ENCODE measurements at regions not wholly inside any gene's neighbourhood (a gene's known extent, or its start where the extent isn't known, plus 50 kb on each side); places are given as distances from the start of the nearest gene placed in this dataset.

DNA sequence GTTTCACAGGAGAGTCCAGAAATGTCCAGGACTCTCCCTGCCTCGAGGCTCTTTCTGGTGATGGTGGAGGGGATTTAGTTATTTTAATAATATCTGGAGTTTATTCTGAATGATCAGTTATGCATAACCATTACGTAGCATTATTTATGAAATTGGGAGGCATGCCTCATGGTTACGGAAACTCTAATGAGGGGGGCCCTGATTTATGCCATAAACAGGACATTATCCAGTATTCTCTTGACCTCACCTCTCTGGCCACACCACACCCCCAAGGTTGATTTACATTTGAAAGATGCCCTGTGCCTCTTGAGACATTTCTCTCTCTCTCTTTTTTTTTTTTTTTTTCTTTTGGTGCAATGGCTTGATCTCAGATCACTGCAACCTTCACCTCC, 268.8 kb downstream of the TFAP2C start:
- WGBS: 86% methylated on average over 3 of the region's 3 CpGs

GRCh38 chr20:56899506-56899905, 270.4 kb downstream of the TFAP2C start:
- no peaks in the 10 kb centered on the region for H3K36me3 ChIP-seq
- H3K4me3 ChIP-seq: no peak overlapping the region
- no peaks in the 10 kb centered on the region for H3K4me1 ChIP-seq
- no peak for TF ChIP-seq EP300 (IDR thresholded peaks at IDR 0.05)
- no peak for TF ChIP-seq CTCF (IDR thresholded peaks at IDR 0.05)
- no peaks in the 10 kb centered on the region for H3K9me3 ChIP-seq
- no peak overlapping the region for H3K27ac ChIP-seq
- DNase-seq (ENCODE audit: low spot score in 2 of 2): no peak
- 63% methylated on average over 5 of the region's 5 CpGs for WGBS
- H3K27me3 ChIP-seq: peaks cover 10% of the 10 kb centered on the region

More for the DNA sequence above, 268.8 kb downstream of the TFAP2C start:
- no peak for DNase-seq (ENCODE audit: low spot score in 2 of 2)
- no peak for TF ChIP-seq POLR2AphosphoS5 (IDR thresholded peaks at IDR 0.05)
- no peak for TF ChIP-seq EP300 (IDR thresholded peaks at IDR 0.05)
- no peak for TF ChIP-seq POLR2A (IDR thresholded peaks at IDR 0.05)
- no peak for TF ChIP-seq CTCF (IDR thresholded peaks at IDR 0.05)
- H3K4me1 ChIP-seq: no peaks in the 10 kb centered on the region
- H3K27ac ChIP-seq: no peak overlapping the region
- no peaks in the 10 kb centered on the region for H3K36me3 ChIP-seq
- no peak overlapping the region for H3K4me3 ChIP-seq
- peaks cover 10% of the 10 kb centered on the region for H3K27me3 ChIP-seq
- H3K9me3 ChIP-seq: no peaks in the 10 kb centered on the region

DNA sequence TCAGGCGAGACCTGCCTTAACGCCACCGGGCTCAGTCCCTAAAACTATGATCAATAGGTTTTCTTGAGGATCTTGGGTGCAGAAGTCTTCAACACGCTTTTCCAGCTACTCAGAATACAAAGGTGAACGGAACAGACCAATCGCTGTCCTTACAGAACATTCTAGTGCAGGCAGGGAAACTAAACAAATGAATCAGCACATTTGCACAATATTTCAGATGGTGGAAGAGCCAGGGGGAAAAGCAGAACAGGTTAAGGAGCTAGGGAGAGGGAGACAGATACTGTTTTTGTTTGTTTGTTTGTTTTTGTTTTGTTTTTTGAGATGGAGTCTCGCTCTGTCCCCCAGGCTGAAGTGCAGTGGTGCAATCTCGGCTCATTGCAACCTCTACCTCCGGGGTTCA, 271.1 kb downstream of the TFAP2C start:
- no peak for DNase-seq (ENCODE audit: low spot score in 2 of 2)
- H3K4me1 ChIP-seq: no peaks in the 10 kb centered on the region
- H3K36me3 ChIP-seq: no peaks in the 10 kb centered on the region
- 88% methylated on average over 9 of the region's 9 CpGs for WGBS
- no peak overlapping the region for H3K27ac ChIP-seq
- TF ChIP-seq EP300 (IDR thresholded peaks at IDR 0.05): no peak
- no peak for TF ChIP-seq POLR2AphosphoS5 (IDR thresholded peaks at IDR 0.05)
- no peaks in the 10 kb centered on the region for H3K9me3 ChIP-seq
- peaks cover 10% of the 10 kb centered on the region for H3K27me3 ChIP-seq
- no peak overlapping the region for H3K4me3 ChIP-seq

DNA sequence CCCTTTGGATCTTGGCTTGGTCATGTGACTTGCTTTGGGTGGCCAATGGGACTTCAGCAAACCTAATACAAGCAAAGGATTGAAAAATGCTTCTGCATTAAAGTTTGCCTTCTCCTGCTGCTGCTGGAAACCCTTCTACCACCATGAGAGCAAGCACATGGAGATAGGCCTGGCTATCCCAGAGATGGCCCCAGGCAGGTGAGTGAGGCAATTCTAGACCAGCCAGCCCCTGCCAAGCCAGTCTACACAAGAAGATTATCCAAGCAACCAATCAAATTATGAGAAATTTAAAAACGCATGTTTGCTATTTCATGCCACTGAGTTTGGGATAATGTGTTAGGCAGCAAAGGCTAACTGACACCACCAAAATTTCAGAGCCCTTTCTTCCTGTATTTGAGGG, 274.3 kb downstream of the TFAP2C start:
- TF ChIP-seq EP300 (IDR thresholded peaks at IDR 0.05): no peak
- TF ChIP-seq POLR2AphosphoS5 (IDR thresholded peaks at IDR 0.05): no peak
- no peak for TF ChIP-seq CTCF (IDR thresholded peaks at IDR 0.05)
- no peak for TF ChIP-seq POLR2A (IDR thresholded peaks at IDR 0.05)
- no peak overlapping the region for H3K27ac ChIP-seq
- H3K4me1 ChIP-seq: no peaks in the 10 kb centered on the region
- H3K27me3 ChIP-seq: no peaks in the 10 kb centered on the region
- no peaks in the 10 kb centered on the region for H3K9me3 ChIP-seq
- H3K36me3 ChIP-seq: no peaks in the 10 kb centered on the region
- no peak for DNase-seq (ENCODE audit: low spot score in 2 of 2)
- WGBS: 50% methylated on average over 1 of the region's 1 CpG
- H3K4me3 ChIP-seq: no peak overlapping the region

DNA sequence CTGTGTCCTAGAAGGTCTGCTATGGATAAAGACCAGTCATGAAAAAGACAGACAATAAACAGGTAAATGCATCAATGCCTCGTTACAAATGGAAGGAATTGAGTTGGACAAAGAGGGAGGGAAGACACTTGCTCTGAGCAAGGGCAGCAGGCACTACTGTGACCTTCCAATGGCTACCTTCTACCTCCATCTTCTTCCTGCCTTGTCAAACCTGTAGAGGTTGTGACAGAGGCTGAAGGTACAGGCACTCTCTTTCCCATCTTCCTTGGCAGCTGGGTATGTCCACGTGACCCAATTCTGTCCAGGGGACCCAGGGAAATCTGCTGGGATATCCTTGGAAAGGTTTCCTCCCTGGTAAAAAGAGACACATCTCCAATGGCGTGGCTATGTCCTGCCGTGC, 274.8 kb downstream of the TFAP2C start:
- 80% methylated on average over 4 of the region's 4 CpGs for WGBS
- no peaks in the 10 kb centered on the region for H3K27me3 ChIP-seq
- H3K4me1 ChIP-seq: no peaks in the 10 kb centered on the region
- no peak overlapping the region for H3K4me3 ChIP-seq
- DNase-seq (ENCODE audit: low spot score in 2 of 2): no peak
- no peaks in the 10 kb centered on the region for H3K9me3 ChIP-seq
- TF ChIP-seq EP300 (IDR thresholded peaks at IDR 0.05) (no peak), CTCF (IDR thresholded peaks at IDR 0.05) (no peak), POLR2A (IDR thresholded peaks at IDR 0.05) (no peak), POLR2AphosphoS5 (IDR thresholded peaks at IDR 0.05) (no peak)
- no peak overlapping the region for H3K27ac ChIP-seq
- no peaks in the 10 kb centered on the region for H3K36me3 ChIP-seq

All from suprapubic skin (tissue), 4 donors.